Heart left ventricle (tissue), 16 donors: ENCODE measurements at regions not wholly inside any gene's neighbourhood (a gene's known extent, or its start where the extent isn't known, plus 50 kb on each side); places are given as distances from the start of the nearest gene placed in this dataset.

Experiments
- ATAC-seq, 4 donors: fragments of 200-7000 bp; cut with Tn5 transposase; one replicate each; pipeline ENCODE4 v1.9.1; 2020 to 2022; ENCODE audit warnings: moderate library complexity in 4 of 4, mild to moderate bottlenecking in 3 of 4, moderate number of reproducible peaks in 1 of 4
- DNase-seq, 5 donors: peaks; one replicate each; pipeline ENCODE4 v3.0.0-alpha.2; 2020
- H3K27ac ChIP-seq, 12 donors: fragments of 200-600 bp; sonication (generic) in 4 of 12; one replicate each; pipeline versions ENCODE4 v1.5.0 to v1.8.0; 2016 to 2022; ENCODE audit warnings: mild to moderate bottlenecking in 2 of 12
- H3K27me3 ChIP-seq, 9 donors: fragments of 200-600 bp; sonication (generic) in 2 of 9; one replicate each; pipeline versions ENCODE4 v1.5.1 to v1.8.0; 2016 to 2022; ENCODE audit warnings: mild to moderate bottlenecking in 3 of 9
- H3K36me3 ChIP-seq, 9 donors: fragments of 200-600 bp; sonication (generic) in 2 of 9; one replicate each; pipeline versions ENCODE4 v1.5.0 to v1.8.0; 2018 to 2022; ENCODE audit warnings: mild to moderate bottlenecking in 2 of 9
- H3K4me1 ChIP-seq, 12 donors: fragments of 200-600 bp; sonication (generic) in 4 of 12; one replicate each; pipeline versions ENCODE4 v1.5.0 to v1.8.0; 2016 to 2022; ENCODE audit warnings: mild to moderate bottlenecking in 3 of 12
- H3K4me3 ChIP-seq, 12 donors: fragments of 200-600 bp; sonication (generic) in 4 of 12; one replicate each; pipeline versions ENCODE4 v1.5.0 to v1.8.0; 2017 to 2022; ENCODE audit warnings: mild to moderate bottlenecking in 9 of 12, moderate library complexity in 4 of 12
- H3K9me3 ChIP-seq, 12 donors: fragments of 200-600 bp; sonication (generic) in 4 of 12; one replicate each; pipeline versions ENCODE4 v1.5.0 to v1.8.0; 2016 to 2022; ENCODE audit warnings: mild to moderate bottlenecking in 1 of 12
- POLR2A ChIP-seq, 2 donors: fragments of 450-650 bp; IDR thresholded peaks; one replicate each; pipeline ENCODE4 v1.6.1; 2017; ENCODE audit warnings: antibody characterized with exemption in 2 of 2, mild to moderate bottlenecking in 2 of 2, moderate library complexity in 2 of 2
- WGBS, 4 donors: extraction: QIAGEN DNeasy Blood & Tissue Kit in 2 of 4; methylation state at CpG; one replicate each; pipeline versions ENCODE4 v1.1.5 to v1.1.7; 2013 to 2018; 5-methylcytosine and 5-hydroxymethylcytosine counted together
- intact Hi-C, 10 donors: fragments of 100-400 bp; cut with DNase I; formaldehyde crosslinking; loops; one replicate each; pipeline versions ENCODE4 v1.11.1 to v1.14.2; 2022
- TF ChIP-seq, protein P1 (sequence below), 12 donors: fragments of 200-600 bp; sonication (generic) in 4 of 12; IDR thresholded peaks; one replicate each; pipeline versions ENCODE4 v1.5.0 to v1.8.0; 2018 to 2022; ENCODE audit warnings: antibody characterized with exemption in 12 of 12, mild to moderate bottlenecking in 5 of 12
- donor health status: ischemic (EF 13 %, LVEDD 7.1; RV severe dilation, severe dysfunction).
- donor health status: healthy with polysubstance abuse.
- donor health status: DM: no; HTN: yes; CAD: no.
- donor health status: DM: no; HTN: no; CAD: no.
- donor health status: ischemic (EF 25% LVEDD 6.9; RV normal size, moderate dysfunction).
- donor health status: ischemic (EF 25% LVEDD 5.7; RV mildly dilated, moderate dysfunction).
- donor health status: healthy.
- donor health status: DM: yes; HTN: yes; CAD: no.
- donor health status: ischemic (EF 35%, LVEDD 5.7; RV mildly dilated, moderate dysfunction).
- donor health status: nonischemic (EF 11% LVEDD 7.7; RV severe dilation, severe dysfunction).
- donor health status: DM: yes; HTN: yes; CAD: no.
- donor health status: PGD.
- donor health status: ischemic (EF 29% LVEDD 5.4; RV normal size, mild dysfunction).
- donor health status: nonischemic (EF 23%, LVEDD 6.1; RV moderate dilation, normal function).

DNA sequence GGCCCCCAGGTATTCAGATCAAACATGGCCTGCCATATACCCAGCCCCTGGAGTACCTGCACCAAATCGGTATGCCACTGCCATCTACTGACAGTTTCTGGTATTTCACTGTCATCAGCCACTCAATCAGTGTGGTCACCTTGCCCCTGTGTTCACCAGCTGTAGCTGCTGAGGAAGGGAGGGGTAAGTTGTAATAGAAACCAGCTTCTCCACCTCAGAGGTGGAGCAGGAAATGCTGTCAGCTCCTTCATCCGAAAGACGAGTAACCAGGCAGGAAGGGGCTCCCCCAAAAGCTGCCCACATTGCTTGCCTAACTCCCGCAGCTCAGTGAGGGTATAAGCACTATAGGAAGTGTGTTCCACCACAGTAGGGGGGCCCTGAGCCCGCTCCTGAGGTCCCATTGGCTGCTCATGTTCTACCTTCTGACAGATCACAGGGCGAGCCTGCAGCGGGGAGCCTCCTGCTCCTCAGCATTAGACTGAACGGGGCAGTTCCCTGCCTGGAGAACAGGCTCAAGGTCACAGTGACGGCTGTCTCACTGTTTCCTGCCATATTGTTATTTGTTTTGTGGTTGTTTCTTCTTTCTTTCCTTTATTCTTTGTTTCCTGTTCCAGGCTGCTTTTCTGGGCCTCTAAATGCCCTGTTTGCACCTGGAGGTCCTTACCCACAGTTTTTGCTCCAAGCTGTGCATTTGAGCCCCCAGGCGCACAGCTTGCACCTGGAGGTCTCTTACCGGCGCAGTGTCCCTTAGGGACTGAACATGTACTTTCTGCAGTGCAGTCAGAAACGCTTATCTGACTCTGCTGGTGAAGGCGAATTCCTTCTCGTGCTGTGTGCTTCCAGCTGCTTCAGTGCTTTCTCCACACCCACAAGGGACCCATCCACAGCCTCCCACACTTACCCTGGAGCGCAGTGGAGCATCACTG, 1638.3 kb downstream of the MRPL39 start:
- TF ChIP-seq POLR2A (IDR thresholded peaks at IDR 0.05) = no peak
- TF ChIP-seq, protein P1, sequence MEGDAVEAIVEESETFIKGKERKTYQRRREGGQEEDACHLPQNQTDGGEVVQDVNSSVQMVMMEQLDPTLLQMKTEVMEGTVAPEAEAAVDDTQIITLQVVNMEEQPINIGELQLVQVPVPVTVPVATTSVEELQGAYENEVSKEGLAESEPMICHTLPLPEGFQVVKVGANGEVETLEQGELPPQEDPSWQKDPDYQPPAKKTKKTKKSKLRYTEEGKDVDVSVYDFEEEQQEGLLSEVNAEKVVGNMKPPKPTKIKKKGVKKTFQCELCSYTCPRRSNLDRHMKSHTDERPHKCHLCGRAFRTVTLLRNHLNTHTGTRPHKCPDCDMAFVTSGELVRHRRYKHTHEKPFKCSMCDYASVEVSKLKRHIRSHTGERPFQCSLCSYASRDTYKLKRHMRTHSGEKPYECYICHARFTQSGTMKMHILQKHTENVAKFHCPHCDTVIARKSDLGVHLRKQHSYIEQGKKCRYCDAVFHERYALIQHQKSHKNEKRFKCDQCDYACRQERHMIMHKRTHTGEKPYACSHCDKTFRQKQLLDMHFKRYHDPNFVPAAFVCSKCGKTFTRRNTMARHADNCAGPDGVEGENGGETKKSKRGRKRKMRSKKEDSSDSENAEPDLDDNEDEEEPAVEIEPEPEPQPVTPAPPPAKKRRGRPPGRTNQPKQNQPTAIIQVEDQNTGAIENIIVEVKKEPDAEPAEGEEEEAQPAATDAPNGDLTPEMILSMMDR (IDR thresholded peaks at IDR 0.05) = peak in 8 of 12 donors; percentile 17 to 45 (median 30)
- H3K36me3 ChIP-seq = no peaks in the 10 kb centered on the region
- DNase-seq = no peak

DNA sequence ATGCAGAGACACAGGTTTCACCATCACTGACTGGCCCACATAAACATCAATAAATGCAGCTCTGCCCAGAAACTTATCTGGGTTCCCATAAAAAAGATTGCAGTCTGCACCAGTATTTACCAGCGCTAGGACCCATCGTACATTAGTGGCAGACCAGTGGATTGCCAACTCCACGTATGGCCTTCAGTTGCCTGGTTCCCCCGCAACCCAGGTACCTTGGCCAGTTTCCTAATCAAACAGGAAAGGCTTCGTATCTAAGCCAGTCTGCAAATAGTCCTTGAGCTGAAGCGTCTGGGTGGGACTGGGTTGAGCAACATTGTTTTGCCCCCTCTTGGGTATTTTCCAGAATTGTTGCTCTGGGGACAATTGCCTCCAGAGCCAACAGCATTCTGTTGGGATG, 1639.3 kb downstream of the MRPL39 start:
- DNase-seq (no peak), ATAC-seq (no peak)
- H3K27ac ChIP-seq = no peak overlapping the region
- 73 to 79% (median 76%) methylated on average over 6 of the region's 6 CpGs for WGBS, 4 donors
- no peak for TF ChIP-seq POLR2A (IDR thresholded peaks at IDR 0.05)
- TF ChIP-seq, protein P1 (IDR thresholded peaks at IDR 0.05) = no peak
- no peaks in the 10 kb centered on the region for H3K9me3 ChIP-seq
- no peaks in the 10 kb centered on the region for H3K36me3 ChIP-seq
- intact Hi-C loops = no loop called here
- no peak overlapping the region for H3K4me3 ChIP-seq
- H3K4me1 ChIP-seq = no peaks in the 10 kb centered on the region
- H3K27me3 ChIP-seq = peaks cover 0 to 23% (median 0%) of the 10 kb centered on the region in 9 donors

More for the DNA sequence above, 1638.3 kb downstream of the MRPL39 start:
- no peak for ATAC-seq
- H3K4me1 ChIP-seq = no peaks in the 10 kb centered on the region
- H3K27ac ChIP-seq = no peak overlapping the region
- H3K9me3 ChIP-seq = no peaks in the 10 kb centered on the region
- peaks cover 0 to 25% (median 0%) of the 10 kb centered on the region in 9 donors for H3K27me3 ChIP-seq
- intact Hi-C loops = no loop called here
- WGBS, 4 donors = 31 to 41% (median 34%) methylated on average over 16 of the region's 16 CpGs
- H3K4me3 ChIP-seq = no peak overlapping the region

DNA sequence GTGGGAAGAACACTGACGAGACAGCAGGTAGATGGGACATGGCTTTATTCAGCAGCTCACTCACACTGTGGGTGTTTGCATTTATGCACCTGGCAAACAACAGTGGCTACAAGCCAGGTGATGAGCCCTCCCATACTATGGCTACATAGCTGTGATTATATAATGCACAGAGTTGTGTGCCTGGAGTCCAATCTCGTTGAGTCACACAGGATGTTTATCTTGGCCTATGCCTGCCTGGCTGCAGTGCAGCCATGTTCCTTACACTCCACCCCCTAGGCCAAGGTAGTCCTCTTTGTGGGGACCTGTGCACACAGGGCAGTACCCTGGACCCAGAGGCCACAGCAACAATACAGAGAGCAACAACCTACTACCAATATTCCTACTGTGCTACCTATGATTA, 1643.8 kb downstream of the MRPL39 start:
- DNase-seq (no peak), ATAC-seq (no peak)
- TF ChIP-seq, protein P1 (IDR thresholded peaks at IDR 0.05) = no peak
- no peak for TF ChIP-seq POLR2A (IDR thresholded peaks at IDR 0.05)
- no peak overlapping the region for H3K4me3 ChIP-seq
- no peaks in the 10 kb centered on the region for H3K36me3 ChIP-seq
- H3K27ac ChIP-seq = no peak overlapping the region
- H3K9me3 ChIP-seq = no peaks in the 10 kb centered on the region
- intact Hi-C loops = no loop called here
- WGBS, 4 donors = 43 to 68% (median 56%) methylated on average over 2 of the region's 2 CpGs
- peaks cover 0 to 2% (median 0%) of the 10 kb centered on the region in 9 donors for H3K27me3 ChIP-seq
- H3K4me1 ChIP-seq = no peaks in the 10 kb centered on the region

DNA sequence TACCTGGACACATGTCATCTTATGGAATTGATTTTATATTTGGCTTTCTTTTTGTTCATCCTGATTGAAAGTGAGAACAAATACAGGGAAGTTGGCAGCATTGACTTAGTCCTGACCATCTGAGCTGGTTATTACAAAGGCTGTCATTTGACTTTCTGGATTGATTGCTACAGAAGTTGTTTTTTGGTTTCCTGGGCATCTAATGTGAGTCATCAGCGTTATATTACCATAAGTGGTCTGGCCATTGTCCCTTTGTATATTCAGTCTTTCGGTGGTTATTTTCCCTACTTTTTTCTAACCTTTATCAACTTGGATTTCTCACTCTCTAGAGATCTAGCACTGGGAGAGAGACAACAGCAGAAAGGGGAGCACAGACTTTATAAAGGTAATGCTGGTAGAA, 1646.5 kb downstream of the MRPL39 start:
- TF ChIP-seq, protein P1 (IDR thresholded peaks at IDR 0.05) = no peak
- TF ChIP-seq POLR2A (IDR thresholded peaks at IDR 0.05) = no peak
- no peaks in the 10 kb centered on the region for H3K4me1 ChIP-seq
- DNase-seq (no peak), ATAC-seq (no peak)
- no peak overlapping the region for H3K27ac ChIP-seq
- no peaks in the 10 kb centered on the region for H3K9me3 ChIP-seq
- no peak overlapping the region for H3K4me3 ChIP-seq
- intact Hi-C loops = no loop called here
- whole genome bisulfite sequencing, 4 donors = 65 to 82% (median 76%) methylated on average over 2 of the region's 2 CpGs
- H3K36me3 ChIP-seq = no peaks in the 10 kb centered on the region
- no peaks in the 10 kb centered on the region for H3K27me3 ChIP-seq
